ENCODE measurements at regions not wholly inside any gene's neighbourhood (a gene's known extent, or its start where the extent isn't known, plus 50 kb on each side); places are given as distances from the start of the nearest gene placed in this dataset.

GRCh38 chr7:42431873-42432272, 194.9 kb upstream of the GLI3 start:
- no peaks in the 10 kb centered on the region for H3K4me1 ChIP-seq (ENCODE audit: control insufficient read depth in 1 of 2, insufficient read depth in 2 of 2, low read depth in 1 of 2, low read length in 1 of 2)
- no peaks in the 10 kb centered on the region for H3K79me2 ChIP-seq (ENCODE audit: insufficient read depth)
- H2AFZ ChIP-seq (ENCODE audit: low read depth), result no peak overlapping the region
- WGBS (ENCODE audit: low lambda C conversion rate), result 0% methylated on average over 2 of the region's 2 CpGs
- H3K9me2 ChIP-seq, result no peaks in the 10 kb centered on the region
- H3K27ac ChIP-seq (ENCODE audit: low read depth in 2 of 2, low read length in 1 of 2), result no peak overlapping the region
- no peaks in the 10 kb centered on the region for H3K36me3 ChIP-seq (replicated peaks in 1 of 2; ENCODE audit: control insufficient read depth in 1 of 2, insufficient read depth in 2 of 2, low read length in 1 of 2)
- H3K4me3 ChIP-seq (ENCODE audit: low read depth in 2 of 2, low read length in 1 of 2), result no peak overlapping the region
- ChIA-PET POLR2A (no interaction called here), CTCF (no interaction called here)
- H4K20me1 ChIP-seq (ENCODE audit: insufficient read depth), result no peaks in the 10 kb centered on the region
- no peaks in the 10 kb centered on the region for H3K9me3 ChIP-seq
- H3K9ac ChIP-seq, result no peak overlapping the region
- peaks cover 8% of the 10 kb centered on the region for H3K27me3 ChIP-seq (ENCODE audit: insufficient read depth)
- TF ChIP-seq MEF2A (IDR thresholded peaks at IDR 0.05; ENCODE audit: borderline replicate concordance, low read depth) (no peak), REST (IDR thresholded peaks at IDR 0.05; ENCODE audit: low read depth, low read length) (no peak), SMC3 (IDR thresholded peaks at IDR 0.05; ENCODE audit: low read depth, low read length) (no peak), NFIC (IDR thresholded peaks at IDR 0.05; ENCODE audit: borderline replicate concordance) (no peak), CHD2 (IDR thresholded peaks at IDR 0.05; ENCODE audit: low read length, partially characterized antibody) (no peak), GATA2 (CRISPR knock-in tag; IDR thresholded peaks at IDR 0.05) (no peak)
- no peaks in the 10 kb centered on the region for H3F3A ChIP-seq (replicated peaks; ENCODE audit: insufficient read depth)
- no peak overlapping the region for H3K4me2 ChIP-seq
- no peak for DNase-seq

GRCh38 chr7:42429339-42429738, 192.3 kb upstream of the GLI3 start:
- H3K4me3 ChIP-seq (ENCODE audit: low read depth in 2 of 2, low read length in 1 of 2), result no peak overlapping the region
- H2AFZ ChIP-seq (ENCODE audit: low read depth), result no peak overlapping the region
- H3K9me2 ChIP-seq, result no peaks in the 10 kb centered on the region
- no peaks in the 10 kb centered on the region for H3K4me1 ChIP-seq (ENCODE audit: control insufficient read depth in 1 of 2, insufficient read depth in 2 of 2, low read depth in 1 of 2, low read length in 1 of 2)
- H4K20me1 ChIP-seq (ENCODE audit: insufficient read depth), result no peaks in the 10 kb centered on the region
- H3K27me3 ChIP-seq (ENCODE audit: insufficient read depth), result peaks cover 8% of the 10 kb centered on the region
- no peaks in the 10 kb centered on the region for H3F3A ChIP-seq (replicated peaks; ENCODE audit: insufficient read depth)
- no peak overlapping the region for H3K9ac ChIP-seq
- DNase-seq, result no peak
- H3K79me2 ChIP-seq (ENCODE audit: insufficient read depth), result no peaks in the 10 kb centered on the region
- H3K4me2 ChIP-seq, result no peak overlapping the region
- no peak for TF ChIP-seq RAD21 (IDR thresholded peaks at IDR 0.05; ENCODE audit: low read length)
- TF ChIP-seq ZBTB33 (IDR thresholded peaks at IDR 0.05; ENCODE audit: borderline replicate concordance, low read depth), result no peak
- no peak for TF ChIP-seq FOXJ3 (CRISPR knock-in tag; IDR thresholded peaks at IDR 0.05)
- TF ChIP-seq MAX (IDR thresholded peaks at IDR 0.05; ENCODE audit: low read depth), result no peak
- TF ChIP-seq REST (IDR thresholded peaks at IDR 0.05; ENCODE audit: low read depth, low read length), result no peak
- no peak for TF ChIP-seq NFIC (IDR thresholded peaks at IDR 0.05; ENCODE audit: borderline replicate concordance)
- TF ChIP-seq ELF1 (IDR thresholded peaks at IDR 0.05), result no peak
- TF ChIP-seq IRF3 (IDR thresholded peaks at IDR 0.05; ENCODE audit: low read depth, low read length), result no peak
- 4% methylated on average over 4 of the region's 4 CpGs for WGBS (ENCODE audit: low lambda C conversion rate)
- H3K27ac ChIP-seq (ENCODE audit: low read depth in 2 of 2, low read length in 1 of 2), result no peak overlapping the region
- ChIA-PET POLR2A (no interaction called here), CTCF (interaction anchor here (1.2 kb wide), 1 partner anchor 10 kb away, joined by 4 read pairs; no protein-coding TSS in a partner anchor)
- H3K36me3 ChIP-seq (replicated peaks in 1 of 2; ENCODE audit: control insufficient read depth in 1 of 2, insufficient read depth in 2 of 2, low read length in 1 of 2), result no peaks in the 10 kb centered on the region
- H3K9me3 ChIP-seq, result no peaks in the 10 kb centered on the region

All from SK-N-SH (cell line).